AG09309 (cell line): ENCODE measurements at regions not wholly inside any gene's neighbourhood (a gene's known extent, or its start where the extent isn't known, plus 50 kb on each side); places are given as distances from the start of the nearest gene placed in this dataset.

ENCODE experiments used
- DNase-seq: peaks from one replicate; pipeline ENCODE4 v3.0.0-alpha.2; 2010; ENCODE audit warnings: low read depth
- H3K4me3 ChIP-seq: 2 replicates; pipeline ENCODE4 v1.5.1; 2011; ENCODE audit warnings: mild to moderate bottlenecking, low read depth, low read length, moderate library complexity; ENCODE audit not compliant: control insufficient read depth
- CTCF ChIP-seq: IDR thresholded peaks from 2 replicates; pipeline ENCODE4 v1.5.1; 2011; ENCODE audit warnings: mild to moderate bottlenecking, low read depth, low read length, inconsistent platforms; ENCODE audit not compliant: insufficient read depth, control insufficient read depth; ENCODE audit errors: missing control alignments

GRCh38 chr21:14750041-14750440 lies 203.9 kb upstream of the SAMSN1 start:
- H3K4me3 ChIP-seq: no peak overlapping the region
- TF ChIP-seq CTCF: no peak

GRCh38 chr21:14748662-14749061 lies 202.5 kb upstream of the SAMSN1 start:
- no peak overlapping the region for H3K4me3 ChIP-seq
- DNase-seq: no peak
- no peak for TF ChIP-seq CTCF

More at GRCh38 chr21:14750041-14750440, 203.9 kb upstream of the SAMSN1 start:
- no peak for DNase-seq

GRCh38 chr21:14744368-14744767 lies 198.3 kb upstream of the SAMSN1 start:
- TF ChIP-seq CTCF: no peak
- no peak overlapping the region for H3K4me3 ChIP-seq
- DNase-seq: no peak

- DNase-seq: no peak
- no peak for TF ChIP-seq CTCF
- H3K4me3 ChIP-seq: no peak overlapping the region
Measured at GRCh38 chr21:14742119-14742518, 196.0 kb upstream of the SAMSN1 start.

- no peak for DNase-seq
- TF ChIP-seq CTCF: no peak
- H3K4me3 ChIP-seq: no peak overlapping the region
Measured at GRCh38 chr21:14741256-14741655, 195.1 kb upstream of the SAMSN1 start.

- DNase-seq: no peak
- TF ChIP-seq CTCF: no peak
- no peak overlapping the region for H3K4me3 ChIP-seq
Measured at GRCh38 chr21:14740692-14741091, 194.6 kb upstream of the SAMSN1 start.

GRCh38 chr21:14740116-14740515 lies 194.0 kb upstream of the SAMSN1 start:
- H3K4me3 ChIP-seq: no peak overlapping the region
- DNase-seq: no peak
- TF ChIP-seq CTCF: no peak
